Medulla oblongata (tissue), 1 donor: ENCODE measurements at regions not wholly inside any gene's neighbourhood (a gene's known extent, or its start where the extent isn't known, plus 50 kb on each side); places are given as distances from the start of the nearest gene placed in this dataset.
"Not testable (repeated sequence)": the region's sequence is repeated elsewhere in the genome, so short reads cannot be mapped to it uniquely, and the experiment has no call there.

Experiments
- DNase-seq: peaks from one replicate; pipeline ENCODE4 v3.0.0-alpha.2; 2015; ENCODE audit errors: extremely low spot score

GRCh38 chr9:1115370-1115769 lies 65.2 kb downstream of the DMRT2 start:
- no peak for DNase-seq

- DNase-seq = no peak
These were observed 67.3 kb downstream of the DMRT2 start for GRCh38 chr9:1117439-1117838.

GRCh38 chr9:1120500-1121165 lies 70.5 kb downstream of the DMRT2 start:
- DNase-seq = no peak

- no peak for DNase-seq
These were observed 75.6 kb downstream of the DMRT2 start for GRCh38 chr9:1125741-1126140.

- DNase-seq = no peak
These were observed 77.9 kb downstream of the DMRT2 start for GRCh38 chr9:1128046-1128445.

GRCh38 chr9:1129382-1129781 lies 79.2 kb downstream of the DMRT2 start:
- no peak for DNase-seq

GRCh38 chr9:1140057-1140456 lies 89.9 kb downstream of the DMRT2 start:
- no peak for DNase-seq

GRCh38 chr9:1151691-1152090 lies 101.5 kb downstream of the DMRT2 start:
- no peak for DNase-seq

GRCh38 chr9:1152171-1152570 lies 102.0 kb downstream of the DMRT2 start:
- DNase-seq = no peak

GRCh38 chr9:1154739-1155138 lies 104.6 kb downstream of the DMRT2 start:
- DNase-seq = no peak

GRCh38 chr9:1155602-1156001 lies 105.4 kb downstream of the DMRT2 start:
- no peak for DNase-seq

- no peak for DNase-seq
These were observed 106.8 kb downstream of the DMRT2 start for GRCh38 chr9:1156794-1157550.

GRCh38 chr9:1157836-1158235 lies 107.7 kb downstream of the DMRT2 start:
- no peak for DNase-seq

GRCh38 chr9:1170918-1171317 lies 120.8 kb downstream of the DMRT2 start:
- DNase-seq = no peak

GRCh38 chr9:1171546-1171945 lies 121.4 kb downstream of the DMRT2 start:
- no peak for DNase-seq

GRCh38 chr9:1173211-1173610 lies 123.1 kb downstream of the DMRT2 start:
- no peak for DNase-seq

- DNase-seq = no peak
These were observed 123.8 kb downstream of the DMRT2 start for GRCh38 chr9:1173993-1174392.

- DNase-seq = no peak
These were observed 129.2 kb downstream of the DMRT2 start for GRCh38 chr9:1179366-1179765.

- DNase-seq = no peak
These were observed 134.0 kb downstream of the DMRT2 start for GRCh38 chr9:1184146-1184545.

GRCh38 chr9:1187137-1187536 lies 137.0 kb downstream of the DMRT2 start:
- not testable (repeated sequence) for DNase-seq

- DNase-seq = not testable (repeated sequence)
These were observed 145.5 kb downstream of the DMRT2 start for GRCh38 chr9:1195636-1196035.

GRCh38 chr9:1198085-1198484 lies 147.9 kb downstream of the DMRT2 start:
- no peak for DNase-seq

GRCh38 chr9:1200847-1201251 lies 150.7 kb downstream of the DMRT2 start:
- DNase-seq = no peak
